ENCODE measurements at regions not wholly inside any gene's neighbourhood (a gene's known extent, or its start where the extent isn't known, plus 50 kb on each side); places are given as distances from the start of the nearest gene placed in this dataset.

GRCh38 chr13:40469581-40470310 is 196.7 kb downstream of the FOXO1 start:
- TF ChIP-seq CTCF (conservative IDR thresholded peaks at IDR 0.05; ENCODE audit: low read depth in 2 of 2) (no peak), EZH2phosphoT487 (IDR thresholded peaks at IDR 0.05; ENCODE audit: unreplicated experiment) (no peak), EZH2 (IDR thresholded peaks at IDR 0.05; ENCODE audit: low read depth, unreplicated experiment) (no peak), POLR2AphosphoS5 (IDR thresholded peaks at IDR 0.05; ENCODE audit: low read depth) (no peak), ETS1 (IDR thresholded peaks at IDR 0.05) (no peak), REST (IDR thresholded peaks at IDR 0.05; ENCODE audit: unreplicated experiment) (no peak), ZNF114 (CRISPR knock-in tag; IDR thresholded peaks at IDR 0.05) (no peak), JUNB (IDR thresholded peaks at IDR 0.05; ENCODE audit: unreplicated experiment) (no peak), CREB1 (CRISPR knock-in tag; IDR thresholded peaks at IDR 0.05; ENCODE audit: low read depth) (no peak), ZNF331 (CRISPR knock-in tag; IDR thresholded peaks at IDR 0.05; ENCODE audit: low read depth) (no peak), ZNF462 (CRISPR knock-in tag; IDR thresholded peaks at IDR 0.05) (no peak), NANOG (IDR thresholded peaks at IDR 0.05; ENCODE audit: borderline replicate concordance) (no peak), STAT1 (IDR thresholded peaks at IDR 0.05; ENCODE audit: unreplicated experiment) (no peak)

All from GM23338 (cell line).